ENCODE measurements at regions not wholly inside any gene's neighbourhood (a gene's known extent, or its start where the extent isn't known, plus 50 kb on each side); places are given as distances from the start of the nearest gene placed in this dataset.

- TF ChIP-seq POLR2A (IDR thresholded peaks at IDR 0.05), result no peak
- TF ChIP-seq CTCF (IDR thresholded peaks at IDR 0.05), result no peak
These were observed 57.5 kb downstream of the DRD1 start for GRCh38 chr5:175386526-175386925.
